ENCODE measurements at regions not wholly inside any gene's neighbourhood (a gene's known extent, or its start where the extent isn't known, plus 50 kb on each side); places are given as distances from the start of the nearest gene placed in this dataset.
A peak's percentile ranks its signal among the peaks of the same experiment; 100 is the strongest.

DNA sequence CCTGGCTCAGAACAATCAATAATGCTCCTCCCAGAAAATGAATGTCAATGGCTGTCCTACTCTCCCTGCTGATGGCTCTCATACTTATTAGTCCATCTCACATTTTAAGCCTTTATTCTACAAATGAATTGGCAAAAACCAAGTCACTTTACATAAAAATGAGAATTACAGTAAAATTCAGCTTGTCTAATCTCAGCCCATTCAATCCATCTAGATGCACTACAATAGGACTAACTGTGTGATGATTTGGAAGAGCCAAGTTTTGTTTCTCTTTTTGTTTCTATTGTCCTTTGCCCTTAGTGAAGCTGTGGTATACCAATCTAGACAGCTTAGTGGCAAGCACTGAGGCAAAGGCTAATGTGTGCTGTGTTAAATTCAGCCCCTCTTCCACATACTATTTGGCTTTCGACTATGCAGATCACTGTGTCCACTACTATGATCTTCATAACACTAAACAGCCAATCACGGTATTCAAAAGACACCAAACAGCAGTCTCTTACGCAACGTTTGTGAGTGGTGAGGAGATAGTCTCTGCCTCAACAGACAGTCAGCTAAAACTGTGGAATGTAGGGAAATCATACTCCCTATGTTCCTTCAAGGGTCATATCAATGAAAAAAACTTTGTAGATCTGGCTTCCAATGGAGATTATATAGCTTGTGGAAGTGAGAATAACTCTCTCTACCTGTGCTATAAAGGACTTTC, 140.8 kb upstream of the ZNF462 start:
- H3K9me3 Mint-ChIP-seq = peaks cover 0 to 16% (median 7%) of the 10 kb centered on the region in 7 donors
- H3K4me3 ChIP-seq (ENCODE audit: low read depth, low read length) = no peak overlapping the region
- H3K27me3 ChIP-seq (ENCODE audit: control insufficient read depth, insufficient read depth, low read length) = no peaks in the 10 kb centered on the region
- H3K36me3 Mint-ChIP-seq = no peaks in the 10 kb centered on the region
- H3K4me3 Mint-ChIP-seq = no peak overlapping the region
- no peak overlapping the region for H3K27ac Mint-ChIP-seq
- H3K9me3 ChIP-seq (ENCODE audit: control insufficient read depth in 2 of 2, low read length in 2 of 2) = no peaks in the 10 kb centered on the region
- no peak for DNase-seq
- H3K4me1 Mint-ChIP-seq = no peaks in the 10 kb centered on the region
- no peak for ATAC-seq (ENCODE audit: low read depth in 2 of 2)
- no peaks in the 10 kb centered on the region for H3K27me3 Mint-ChIP-seq
- no peak overlapping the region for H3K27ac ChIP-seq (ENCODE audit: insufficient read depth, low read length, poor library complexity, severe bottlenecking)
- no peaks in the 10 kb centered on the region for H3K4me1 ChIP-seq (ENCODE audit: control insufficient read depth, insufficient read depth, low read length, poor library complexity, severe bottlenecking)
- no peaks in the 10 kb centered on the region for H3K36me3 ChIP-seq (ENCODE audit: control insufficient read depth, insufficient read depth, low read length)

DNA sequence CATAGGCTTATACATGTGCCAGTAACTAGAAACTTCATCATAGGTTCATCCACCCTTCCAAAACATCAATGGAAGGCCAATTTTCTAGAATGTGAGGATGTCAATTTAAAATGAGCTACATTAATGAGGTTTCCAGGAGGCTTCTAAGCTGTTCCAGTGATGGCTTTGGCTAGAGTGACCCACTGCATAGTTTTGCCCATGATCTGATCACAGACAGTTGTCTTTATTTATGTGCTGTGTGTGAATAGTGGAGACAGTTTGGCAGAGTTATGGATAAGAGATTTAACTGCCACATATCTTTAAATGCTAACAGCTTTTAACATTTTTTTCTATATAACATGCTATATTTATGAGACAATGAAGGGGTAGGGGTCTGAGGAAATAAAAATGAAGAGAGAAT, 139.0 kb upstream of the ZNF462 start:
- Mint-ChIP-seq H3K9me3 (peaks cover 0 to 16% (median 7%) of the 10 kb centered on the region in 7 donors), H3K36me3 (no peaks in the 10 kb centered on the region), H3K27me3 (no peaks in the 10 kb centered on the region), H3K27ac (no peak overlapping the region), H3K4me3 (no peak overlapping the region), H3K4me1 (no peaks in the 10 kb centered on the region)
- no peaks in the 10 kb centered on the region for H3K27me3 ChIP-seq (ENCODE audit: control insufficient read depth, insufficient read depth, low read length)
- H3K36me3 ChIP-seq (ENCODE audit: control insufficient read depth, insufficient read depth, low read length) = no peaks in the 10 kb centered on the region
- no peak overlapping the region for H3K4me3 ChIP-seq (ENCODE audit: low read depth, low read length)
- no peaks in the 10 kb centered on the region for H3K4me1 ChIP-seq (ENCODE audit: control insufficient read depth, insufficient read depth, low read length, poor library complexity, severe bottlenecking)
- no peak overlapping the region for H3K27ac ChIP-seq (ENCODE audit: insufficient read depth, low read length, poor library complexity, severe bottlenecking)
- H3K9me3 ChIP-seq (ENCODE audit: control insufficient read depth in 2 of 2, low read length in 2 of 2) = no peaks in the 10 kb centered on the region
- no peak for DNase-seq
- ATAC-seq (ENCODE audit: low read depth in 2 of 2) = no peak

DNA sequence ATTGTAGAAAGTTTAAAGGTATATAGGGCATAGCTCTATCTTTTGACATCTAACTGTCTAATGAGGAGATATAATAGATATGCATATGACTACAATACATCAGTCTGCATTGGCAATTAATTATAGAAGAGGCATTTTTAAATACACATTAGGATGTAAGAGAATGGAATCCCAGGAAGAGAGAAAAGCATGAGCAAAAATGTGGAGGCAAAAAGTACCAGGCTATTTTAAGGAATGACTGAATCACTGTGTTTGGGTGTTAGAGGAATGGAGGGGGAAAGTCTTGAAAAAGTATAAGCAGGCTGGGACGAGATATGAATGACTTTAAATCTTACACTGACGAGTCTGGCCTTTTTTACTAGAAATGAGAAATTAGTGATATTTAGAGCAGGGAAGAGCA, 138.4 kb upstream of the ZNF462 start:
- peak overlapping the region in 1 of 3 donors; percentile 12 for H3K27ac Mint-ChIP-seq
- H3K4me1 ChIP-seq (ENCODE audit: control insufficient read depth, insufficient read depth, low read length, poor library complexity, severe bottlenecking) = no peaks in the 10 kb centered on the region
- no peaks in the 10 kb centered on the region for H3K4me1 Mint-ChIP-seq
- H3K4me3 Mint-ChIP-seq = no peak overlapping the region
- DNase-seq = no peak
- H3K36me3 Mint-ChIP-seq = no peaks in the 10 kb centered on the region
- H3K27me3 Mint-ChIP-seq = no peaks in the 10 kb centered on the region
- H3K27ac ChIP-seq (ENCODE audit: insufficient read depth, low read length, poor library complexity, severe bottlenecking) = no peak overlapping the region
- no peaks in the 10 kb centered on the region for H3K27me3 ChIP-seq (ENCODE audit: control insufficient read depth, insufficient read depth, low read length)
- no peaks in the 10 kb centered on the region for H3K36me3 ChIP-seq (ENCODE audit: control insufficient read depth, insufficient read depth, low read length)
- H3K4me3 ChIP-seq (ENCODE audit: low read depth, low read length) = no peak overlapping the region
- no peaks in the 10 kb centered on the region for H3K9me3 ChIP-seq (ENCODE audit: control insufficient read depth in 2 of 2, low read length in 2 of 2)
- ATAC-seq (ENCODE audit: low read depth in 2 of 2) = no peak
- H3K9me3 Mint-ChIP-seq = peaks cover 0 to 13% (median 4%) of the 10 kb centered on the region in 7 donors

DNA sequence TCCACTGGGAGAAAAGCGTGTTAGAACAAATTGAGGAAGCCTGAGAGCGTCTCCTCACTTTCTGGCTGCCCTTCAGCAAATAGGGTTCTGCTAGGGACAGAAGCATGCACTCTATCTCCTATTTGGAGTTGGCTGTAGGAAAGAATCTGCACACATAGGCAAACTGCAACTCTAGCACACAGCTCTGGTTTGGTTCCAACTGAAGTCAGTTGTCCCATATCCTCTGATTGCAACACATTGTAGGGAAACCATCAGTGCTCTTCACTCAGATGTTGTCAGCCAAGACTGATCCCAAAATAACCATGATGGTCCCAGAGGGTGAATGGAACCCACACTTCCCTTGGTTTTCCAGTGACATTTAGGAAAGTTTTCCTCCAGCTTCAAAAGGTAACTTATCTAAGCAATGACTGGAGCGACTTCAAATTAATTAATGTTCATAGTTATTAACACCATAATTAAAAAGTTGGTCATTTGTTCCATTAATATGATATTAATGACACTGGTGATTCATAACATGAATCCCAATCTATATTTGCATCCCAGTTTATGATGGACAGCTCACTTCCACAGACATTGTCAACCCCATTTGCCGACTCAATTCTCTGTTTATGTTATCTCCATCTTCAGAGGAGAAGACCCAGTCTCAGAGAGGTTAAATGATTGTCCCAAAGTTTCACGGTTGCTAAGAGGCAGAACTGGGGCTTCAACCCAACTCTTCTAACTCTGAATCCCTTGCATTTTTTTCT, 136.7 kb upstream of the ZNF462 start:
- Histone ChIP-seq H3K9me3 (ENCODE audit: control insufficient read depth in 2 of 2, low read length in 2 of 2) (no peaks in the 10 kb centered on the region), H3K4me3 (ENCODE audit: low read depth, low read length) (no peak overlapping the region), H3K36me3 (ENCODE audit: control insufficient read depth, insufficient read depth, low read length) (no peaks in the 10 kb centered on the region), H3K4me1 (ENCODE audit: control insufficient read depth, insufficient read depth, low read length, poor library complexity, severe bottlenecking) (no peaks in the 10 kb centered on the region), H3K27me3 (ENCODE audit: control insufficient read depth, insufficient read depth, low read length) (no peaks in the 10 kb centered on the region), H3K27ac (ENCODE audit: insufficient read depth, low read length, poor library complexity, severe bottlenecking) (no peak overlapping the region)
- H3K4me3 Mint-ChIP-seq = no peak overlapping the region
- no peak for ATAC-seq (ENCODE audit: low read depth in 2 of 2)
- H3K27ac Mint-ChIP-seq = no peak overlapping the region
- no peaks in the 10 kb centered on the region for H3K4me1 Mint-ChIP-seq
- no peak for DNase-seq
- H3K36me3 Mint-ChIP-seq = no peaks in the 10 kb centered on the region
- H3K9me3 Mint-ChIP-seq = peaks cover 0 to 17% (median 6%) of the 10 kb centered on the region in 7 donors
- H3K27me3 Mint-ChIP-seq = no peaks in the 10 kb centered on the region

DNA sequence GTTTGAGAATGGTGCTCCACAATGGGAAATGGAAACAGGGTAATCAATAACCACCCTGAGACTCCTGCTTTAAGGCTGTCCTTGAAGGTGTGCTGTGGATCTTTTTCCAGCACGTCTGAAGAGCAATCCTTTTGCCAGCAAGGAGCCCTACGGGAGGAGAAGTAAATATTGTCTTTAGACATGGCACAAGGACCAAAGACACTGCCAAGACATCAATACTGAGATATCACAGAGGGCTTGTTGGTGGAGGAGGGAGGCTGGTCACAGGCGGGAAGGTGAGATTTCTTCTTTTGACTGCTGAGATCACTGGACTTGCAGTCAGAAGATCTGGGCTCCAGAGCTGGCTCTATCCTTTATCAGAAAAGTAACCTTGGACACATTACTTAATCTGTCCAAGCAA, 135.0 kb upstream of the ZNF462 start:
- Histone ChIP-seq H3K4me3 (ENCODE audit: low read depth, low read length) (no peak overlapping the region), H3K4me1 (ENCODE audit: control insufficient read depth, insufficient read depth, low read length, poor library complexity, severe bottlenecking) (no peaks in the 10 kb centered on the region), H3K27ac (ENCODE audit: insufficient read depth, low read length, poor library complexity, severe bottlenecking) (no peak overlapping the region), H3K36me3 (ENCODE audit: control insufficient read depth, insufficient read depth, low read length) (no peaks in the 10 kb centered on the region), H3K27me3 (ENCODE audit: control insufficient read depth, insufficient read depth, low read length) (no peaks in the 10 kb centered on the region), H3K9me3 (ENCODE audit: control insufficient read depth in 2 of 2, low read length in 2 of 2) (no peaks in the 10 kb centered on the region)
- H3K4me1 Mint-ChIP-seq = no peaks in the 10 kb centered on the region
- H3K27ac Mint-ChIP-seq = no peak overlapping the region
- no peak overlapping the region for H3K4me3 Mint-ChIP-seq
- H3K27me3 Mint-ChIP-seq = no peaks in the 10 kb centered on the region
- DNase-seq (no peak), ATAC-seq (ENCODE audit: low read depth in 2 of 2) (no peak)
- peaks cover 0 to 15% (median 6%) of the 10 kb centered on the region in 7 donors for H3K9me3 Mint-ChIP-seq
- H3K36me3 Mint-ChIP-seq = no peaks in the 10 kb centered on the region

DNA sequence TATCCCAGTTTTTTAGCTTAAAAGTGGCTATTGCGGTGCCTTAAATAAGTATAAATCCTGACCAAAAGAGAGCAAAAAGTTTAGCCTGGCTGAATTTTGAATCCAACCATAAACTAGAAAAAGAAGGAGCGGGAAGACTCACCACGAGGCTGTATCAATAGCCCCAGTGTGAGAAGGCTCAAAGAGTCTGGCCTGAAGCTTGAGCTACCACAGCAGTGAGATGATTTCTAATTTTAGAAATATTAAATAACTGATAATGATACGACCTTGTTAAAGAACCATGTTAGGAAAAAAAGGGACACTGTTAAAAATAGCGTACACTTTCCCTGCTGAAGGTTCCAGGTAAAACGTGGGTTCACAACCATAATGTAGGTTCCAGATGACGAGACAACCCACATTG, 134.1 kb upstream of the ZNF462 start:
- ATAC-seq (ENCODE audit: low read depth in 2 of 2) (no peak), DNase-seq (no peak)
- Histone ChIP-seq H3K4me3 (ENCODE audit: low read depth, low read length) (no peak overlapping the region), H3K4me1 (ENCODE audit: control insufficient read depth, insufficient read depth, low read length, poor library complexity, severe bottlenecking) (no peaks in the 10 kb centered on the region), H3K9me3 (ENCODE audit: control insufficient read depth in 2 of 2, low read length in 2 of 2) (no peaks in the 10 kb centered on the region), H3K36me3 (ENCODE audit: control insufficient read depth, insufficient read depth, low read length) (no peaks in the 10 kb centered on the region), H3K27me3 (ENCODE audit: control insufficient read depth, insufficient read depth, low read length) (no peaks in the 10 kb centered on the region), H3K27ac (ENCODE audit: insufficient read depth, low read length, poor library complexity, severe bottlenecking) (no peak overlapping the region)
- H3K27ac Mint-ChIP-seq = no peak overlapping the region
- no peaks in the 10 kb centered on the region for H3K27me3 Mint-ChIP-seq
- H3K4me3 Mint-ChIP-seq = no peak overlapping the region
- H3K4me1 Mint-ChIP-seq = no peaks in the 10 kb centered on the region
- peaks cover 0 to 22% (median 6%) of the 10 kb centered on the region in 7 donors for H3K9me3 Mint-ChIP-seq
- no peaks in the 10 kb centered on the region for H3K36me3 Mint-ChIP-seq

DNA sequence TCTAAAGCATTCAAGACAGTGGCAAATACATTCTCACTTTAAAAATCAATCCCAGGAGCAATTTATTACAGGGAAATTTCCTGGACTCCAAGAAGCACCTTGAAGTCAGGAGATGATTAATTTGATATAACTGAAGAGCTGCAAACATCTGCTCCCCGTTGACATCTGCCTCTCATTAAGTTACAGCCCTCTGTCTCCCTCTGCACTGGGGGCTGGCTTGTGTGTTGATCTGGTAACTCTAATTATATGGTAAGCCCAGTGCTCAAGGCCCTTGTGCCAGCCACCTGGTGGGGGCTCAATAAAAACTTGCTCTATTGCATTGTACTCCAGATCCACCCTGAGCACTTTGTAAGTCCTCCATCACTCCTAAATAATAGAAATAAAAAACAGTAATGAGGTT, 131.1 kb upstream of the ZNF462 start:
- DNase-seq (no peak), ATAC-seq (ENCODE audit: low read depth in 2 of 2) (no peak)
- Mint-ChIP-seq H3K27me3 (no peaks in the 10 kb centered on the region), H3K4me3 (no peak overlapping the region), H3K27ac (no peak overlapping the region), H3K36me3 (no peaks in the 10 kb centered on the region), H3K9me3 (peaks cover 1 to 17% (median 7%) of the 10 kb centered on the region in 7 donors), H3K4me1 (no peaks in the 10 kb centered on the region)
- Histone ChIP-seq H3K4me3 (ENCODE audit: low read depth, low read length) (no peak overlapping the region), H3K27me3 (ENCODE audit: control insufficient read depth, insufficient read depth, low read length) (no peaks in the 10 kb centered on the region), H3K4me1 (ENCODE audit: control insufficient read depth, insufficient read depth, low read length, poor library complexity, severe bottlenecking) (no peaks in the 10 kb centered on the region), H3K9me3 (ENCODE audit: control insufficient read depth in 2 of 2, low read length in 2 of 2) (no peaks in the 10 kb centered on the region), H3K36me3 (ENCODE audit: control insufficient read depth, insufficient read depth, low read length) (no peaks in the 10 kb centered on the region), H3K27ac (ENCODE audit: insufficient read depth, low read length, poor library complexity, severe bottlenecking) (no peak overlapping the region)
